ENCODE measurements at regions not wholly inside any gene's neighbourhood (a gene's known extent, or its start where the extent isn't known, plus 50 kb on each side); places are given as distances from the start of the nearest gene placed in this dataset.

GRCh38 chr16:79915761-79916160 lies 315.2 kb upstream of the MAF start:
- DNase-seq: no peak

- no peak for DNase-seq
Measured at GRCh38 chr16:79914961-79915720, 314.6 kb upstream of the MAF start.

DNA sequence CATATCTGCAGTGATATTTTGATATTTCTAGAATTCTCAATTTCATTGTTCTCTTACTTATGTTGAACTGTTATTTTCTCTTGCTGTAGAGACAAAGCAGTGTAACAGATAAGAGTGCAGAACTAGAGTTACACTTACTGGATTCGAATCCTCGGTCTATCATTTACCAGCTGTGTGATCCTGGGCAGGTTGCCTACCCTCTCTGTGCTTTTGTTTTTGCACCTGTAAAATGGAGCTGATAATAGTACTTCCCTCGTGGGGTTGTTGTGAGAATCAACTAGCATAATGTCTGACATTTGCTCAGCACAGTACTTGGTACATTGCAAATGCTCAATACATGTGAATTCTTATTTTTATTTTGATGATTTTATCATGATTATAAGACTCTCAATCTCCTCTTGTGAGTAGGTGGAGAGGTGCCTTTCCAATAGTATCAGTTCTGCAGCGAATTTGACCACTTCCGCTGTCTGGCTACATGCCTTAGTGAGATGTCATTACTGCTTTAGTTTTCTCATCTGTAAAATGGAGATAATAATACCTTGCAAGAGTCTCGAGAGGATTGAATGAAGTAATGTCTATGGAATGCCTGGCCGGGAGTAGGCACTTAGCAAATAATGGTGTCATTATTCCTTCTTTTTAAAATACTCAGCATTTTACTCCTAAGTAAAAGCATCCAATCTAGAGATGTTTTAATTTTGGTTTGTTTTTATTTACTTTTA lies 312.2 kb upstream of the MAF start:
- no peak for DNase-seq

DNA sequence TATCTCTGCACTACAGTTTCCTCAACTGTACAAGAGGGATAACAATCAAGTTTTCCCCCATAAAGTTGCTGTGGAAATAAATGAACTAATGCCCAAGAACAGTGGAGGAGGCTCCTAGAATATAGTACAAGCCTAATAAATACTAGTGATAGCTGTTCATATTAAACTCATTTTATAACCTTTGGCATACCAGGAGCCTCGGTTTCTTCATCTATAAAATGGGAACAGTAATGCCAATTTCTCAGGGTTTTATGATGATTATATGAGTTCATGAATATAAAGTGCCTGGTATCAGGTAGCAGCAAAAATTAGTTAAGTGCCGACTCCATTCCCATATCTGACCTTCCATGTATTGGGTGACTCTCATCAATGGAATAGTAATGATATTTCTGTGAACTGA lies 311.1 kb upstream of the MAF start:
- DNase-seq: no peak

GRCh38 chr16:79909571-79909970 lies 309.0 kb upstream of the MAF start:
- DNase-seq: no peak

- no peak for DNase-seq
Measured at GRCh38 chr16:79903471-79903870, 302.9 kb upstream of the MAF start.

DNA sequence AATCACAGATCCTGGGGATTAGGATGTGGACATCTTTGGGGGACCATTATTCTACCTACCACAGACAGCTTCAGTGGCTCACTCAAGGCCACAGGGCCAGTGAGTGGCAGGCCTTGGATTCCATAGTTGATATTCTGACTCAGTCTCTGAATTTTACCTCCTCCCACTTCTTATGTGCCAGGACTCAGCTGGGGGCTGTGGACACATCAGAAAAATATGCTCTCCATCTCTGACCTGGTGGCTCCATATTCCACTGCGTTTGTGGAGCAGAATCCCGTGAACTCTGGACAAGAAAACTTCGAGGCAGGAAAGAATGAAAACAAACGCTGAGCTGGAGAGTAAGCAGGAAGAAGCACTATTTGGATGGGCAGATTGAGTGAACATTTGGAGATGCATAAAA lies 301.8 kb upstream of the MAF start:
- no peak for DNase-seq

DNA sequence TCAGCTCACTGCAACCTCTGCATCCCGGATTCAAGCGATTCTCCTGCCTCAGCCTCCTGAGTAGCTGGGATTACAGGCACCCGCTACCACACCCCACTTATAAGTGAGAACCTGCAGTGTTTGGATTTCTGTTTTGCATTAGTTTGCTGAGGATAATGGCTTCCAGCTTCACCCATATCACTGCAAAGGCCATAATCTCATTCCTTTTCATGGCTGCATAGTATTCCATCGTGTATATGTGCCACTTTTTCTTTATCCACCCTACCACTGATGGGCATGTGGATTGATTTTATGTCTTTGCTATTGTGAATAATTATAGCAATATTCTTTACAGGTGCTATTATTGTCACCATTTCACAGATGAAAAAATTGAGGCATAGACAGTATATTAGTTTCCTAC lies 301.0 kb upstream of the MAF start:
- DNase-seq: no peak

GRCh38 chr16:79899716-79900115 lies 299.2 kb upstream of the MAF start:
- no peak for DNase-seq

- DNase-seq: no peak
Measured at GRCh38 chr16:79899316-79899715, 298.8 kb upstream of the MAF start.

- DNase-seq: no peak
Measured at GRCh38 chr16:79898703-79899102, 298.2 kb upstream of the MAF start.

DNA sequence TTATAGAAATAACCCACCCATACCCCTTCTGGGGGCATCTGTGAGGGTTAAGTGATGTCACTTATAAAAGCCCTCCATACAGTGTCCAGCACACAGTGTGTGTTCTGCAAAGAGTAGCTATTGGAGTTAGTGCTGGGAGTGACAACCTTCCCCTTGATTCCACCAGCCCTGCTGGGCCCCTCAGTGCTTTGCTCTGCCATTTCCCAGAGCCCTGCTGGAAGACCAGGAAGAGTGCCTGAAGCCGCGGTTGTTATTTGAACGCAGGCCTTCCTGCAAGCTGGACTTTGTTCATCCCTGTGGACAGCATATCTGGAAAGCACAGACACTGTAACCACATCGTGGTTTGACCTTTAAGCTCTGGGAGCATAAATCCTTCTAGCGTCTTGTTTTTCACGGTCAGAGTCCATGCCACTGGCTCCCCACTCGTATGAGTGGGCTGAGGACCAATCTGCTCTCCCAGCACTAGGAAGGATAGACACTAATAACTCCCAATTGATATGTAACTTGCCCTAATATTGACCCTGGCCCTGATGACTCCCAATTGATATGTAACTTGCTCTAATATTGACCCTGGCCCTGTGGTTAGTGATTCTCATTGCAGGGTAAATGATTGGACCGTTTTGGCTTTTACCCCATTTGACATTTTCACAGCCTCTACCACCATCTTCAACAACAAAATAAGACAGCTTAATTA lies 297.1 kb upstream of the MAF start:
- DNase-seq: no peak

DNA sequence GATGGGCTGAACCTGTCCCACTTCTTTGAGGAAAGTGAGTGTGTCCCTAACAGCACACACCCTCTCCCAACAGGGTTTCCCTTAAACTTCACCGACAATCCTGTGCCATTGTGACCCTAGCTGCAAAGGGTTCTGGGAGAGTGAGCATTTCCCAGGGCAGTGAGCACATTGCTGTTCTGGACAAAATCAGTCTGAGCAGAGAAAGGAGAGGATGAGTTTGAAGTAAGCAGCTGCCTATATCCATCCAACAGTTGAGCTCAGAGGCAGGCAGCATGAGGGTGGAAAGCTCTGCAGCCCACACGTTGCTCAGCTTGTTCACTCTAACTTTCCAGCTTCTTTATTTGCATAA lies 296.5 kb upstream of the MAF start:
- DNase-seq: no peak

DNA sequence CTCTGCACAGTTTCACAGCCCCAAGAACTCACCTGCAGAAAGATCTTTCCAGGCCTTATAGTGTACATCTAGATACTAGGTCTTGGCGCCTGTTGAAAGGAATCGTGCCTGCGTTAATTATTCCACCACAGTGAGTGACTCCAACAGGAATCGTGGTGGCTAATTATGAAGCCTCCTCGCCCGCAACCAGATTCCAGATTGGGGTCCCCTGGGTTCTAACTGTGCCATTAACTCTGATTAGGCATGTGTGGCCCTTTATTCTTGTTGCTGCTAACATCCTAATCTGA lies 295.3 kb upstream of the MAF start:
- no peak for DNase-seq

DNA sequence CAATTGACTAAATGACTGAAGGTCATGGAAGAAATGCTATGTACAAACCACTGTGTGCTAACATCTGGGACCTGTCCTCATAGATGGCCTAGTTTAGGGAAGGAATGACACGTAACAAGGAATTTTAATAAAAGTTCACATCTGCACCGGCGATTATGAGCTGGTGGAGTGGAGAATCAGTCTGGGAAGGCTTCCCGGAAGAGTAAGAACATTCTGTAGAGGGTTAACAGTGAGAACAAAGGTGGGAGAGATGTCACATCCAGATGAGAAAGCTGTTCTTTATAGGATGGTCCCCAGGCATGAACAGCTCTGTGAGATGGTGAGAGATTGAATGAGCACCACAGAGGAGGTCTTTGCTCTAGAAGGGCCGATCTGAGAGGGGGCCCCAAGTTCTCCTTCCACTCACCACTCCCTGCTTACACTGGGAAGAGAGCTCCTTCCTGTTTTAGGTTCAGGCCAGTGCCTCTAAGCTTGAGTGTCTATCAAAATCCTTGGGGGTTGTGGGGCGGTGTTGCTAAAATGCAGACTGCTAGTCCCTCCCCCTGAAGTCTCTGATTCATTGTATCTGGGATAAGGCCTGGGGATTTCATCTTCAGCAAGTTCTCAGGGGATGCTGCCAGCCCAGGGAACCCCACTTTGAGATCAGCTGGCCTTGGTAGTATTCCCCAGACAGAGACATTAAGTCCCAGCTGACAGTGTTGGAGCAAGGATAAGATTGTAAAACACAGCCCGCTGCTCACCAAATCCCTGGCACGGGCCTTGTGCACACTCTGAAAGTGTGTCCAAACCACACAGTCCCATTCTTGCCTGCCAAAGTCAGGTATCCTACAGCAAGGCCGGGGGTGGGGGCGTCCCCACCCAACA lies 294.7 kb upstream of the MAF start:
- no peak for DNase-seq

DNA sequence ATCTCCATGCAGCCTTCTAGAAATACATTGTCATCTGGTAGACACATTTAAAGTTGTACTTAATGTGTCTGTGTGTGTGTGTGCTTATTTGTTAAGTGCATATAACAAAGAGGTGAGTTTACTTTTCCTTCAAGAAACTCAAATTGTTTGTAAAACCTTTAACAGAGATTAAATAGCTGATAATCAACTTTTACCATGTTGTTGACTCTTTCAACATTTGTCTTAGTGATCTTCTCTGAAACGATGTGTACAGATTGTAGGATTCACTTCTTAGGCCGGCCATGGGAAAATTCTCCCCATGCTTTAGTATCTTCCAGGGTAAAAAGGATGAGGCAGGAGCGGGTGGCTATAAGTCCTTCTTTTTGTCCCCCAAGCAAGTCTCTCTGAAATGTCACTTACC lies 292.9 kb upstream of the MAF start:
- DNase-seq: no peak

DNA sequence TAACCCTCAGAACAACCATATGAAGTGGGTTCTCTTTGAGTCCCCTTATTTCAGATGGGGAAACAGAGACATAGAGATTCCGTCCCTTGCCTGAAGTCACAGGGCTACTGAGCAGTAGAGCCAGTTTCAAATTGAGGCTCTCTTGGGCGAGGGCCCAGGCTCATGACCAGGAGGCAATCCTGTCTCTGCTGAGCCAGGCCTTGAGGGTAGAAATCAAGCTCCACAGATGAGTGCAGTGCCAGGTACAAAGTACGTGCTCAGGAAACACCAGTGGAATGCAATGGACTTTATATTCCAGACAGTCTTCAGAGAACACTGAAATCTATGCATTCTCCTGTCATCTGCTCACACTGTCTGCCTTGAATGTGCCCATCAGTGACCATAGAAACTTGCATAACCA lies 291.7 kb upstream of the MAF start:
- DNase-seq: no peak

GRCh38 chr16:79891458-79891857 lies 290.9 kb upstream of the MAF start:
- DNase-seq: no peak

GRCh38 chr16:79887541-79888540 lies 287.3 kb upstream of the MAF start:
- no peak for DNase-seq

DNA sequence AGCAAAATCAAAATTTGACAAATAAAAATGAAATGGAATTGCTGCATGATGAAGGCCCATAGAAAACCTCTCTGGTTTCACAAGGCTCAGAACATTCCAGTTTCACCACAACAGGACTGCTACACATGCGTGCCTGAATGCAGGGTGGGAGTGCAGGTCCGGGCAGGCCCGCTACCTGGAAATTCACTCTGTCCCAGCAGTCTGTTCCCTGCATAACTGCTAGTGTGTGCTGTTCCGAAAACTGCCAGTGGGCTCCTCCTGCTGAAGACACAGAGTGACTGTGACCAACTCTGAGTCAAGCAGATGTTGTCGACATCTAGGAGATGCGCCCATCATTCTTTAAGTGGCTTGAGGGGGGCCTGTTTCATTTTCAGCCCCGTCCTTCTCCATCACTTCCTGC lies 284.8 kb upstream of the MAF start:
- DNase-seq: no peak

DNA sequence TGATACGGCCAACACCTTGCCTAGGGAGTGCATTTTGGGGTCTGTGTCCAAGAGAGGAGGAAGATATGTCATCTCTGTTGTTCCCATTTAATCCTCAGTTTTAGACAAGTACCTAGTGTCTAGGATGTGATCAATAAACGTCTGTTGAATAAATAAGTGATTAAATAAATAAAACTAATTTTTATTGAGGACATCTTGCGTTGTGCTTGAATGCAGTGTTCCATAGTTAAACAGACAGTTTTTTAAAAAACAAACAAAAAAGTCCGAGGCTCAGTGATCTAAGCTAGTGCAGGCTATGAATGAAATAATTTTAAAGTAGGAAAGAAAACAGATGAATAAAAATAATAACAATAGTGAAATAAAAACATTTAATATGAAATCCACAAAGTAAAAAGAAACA lies 283.0 kb upstream of the MAF start:
- DNase-seq: no peak

DNA sequence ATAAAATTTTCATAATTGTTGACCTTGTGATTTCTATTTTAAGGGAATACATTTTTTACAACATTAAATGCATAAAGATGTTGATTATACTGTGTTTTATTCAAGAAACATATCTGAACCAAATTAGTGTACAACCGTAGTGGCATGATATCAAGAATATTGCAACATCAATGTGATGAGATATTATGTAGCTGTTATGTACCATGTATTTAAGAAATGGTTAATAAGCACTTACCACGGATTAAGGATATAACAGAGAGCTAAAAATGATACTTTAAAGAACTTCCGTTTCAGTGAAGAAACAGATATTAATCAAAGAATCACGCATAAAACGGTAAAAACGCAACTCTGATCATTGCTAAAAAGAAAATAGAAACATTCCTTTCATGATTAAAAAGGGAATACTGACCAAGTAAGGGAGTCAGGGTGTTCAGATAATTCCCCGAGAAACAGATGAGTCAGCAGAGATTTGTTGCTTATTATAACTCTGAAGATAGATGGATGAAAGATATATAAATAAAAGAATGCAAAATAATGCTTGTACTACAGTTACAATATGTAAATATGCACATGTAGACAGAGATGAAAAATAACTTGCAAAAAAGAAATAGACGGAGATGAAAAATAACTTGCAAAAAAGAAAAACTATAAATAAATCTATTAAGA lies 281.9 kb upstream of the MAF start:
- DNase-seq: no peak

All from stimulated activated CD4-positive, alpha-beta T cell treated with anti-CD3 and anti-CD28 coated beads, Interleukin-4, amount 100 ng/mL, for 4 hours (primary cell).